RWPE2 (cell line): ENCODE measurements at regions not wholly inside any gene's neighbourhood (a gene's known extent, or its start where the extent isn't known, plus 50 kb on each side); places are given as distances from the start of the nearest gene placed in this dataset.

ENCODE experiments used
- ATAC-seq: fragments of 200-7000 bp; cut with Tn5 transposase; 3 replicates; pipeline ENCODE4 v1.9.1; 2021; ENCODE audit warnings: low read depth
- DNase-seq: peaks from one replicate; pipeline ENCODE4 v3.0.0-alpha.2; 2020; ENCODE audit warnings: low spot score
- H3K27ac ChIP-seq: fragments of 450-650 bp; 2 replicates; pipeline ENCODE4 v1.5.1; 2017; ENCODE audit warnings: mild to moderate bottlenecking; ENCODE audit not compliant: poor library complexity, severe bottlenecking
- H3K27me3 ChIP-seq: fragments of 250-450 bp; sonication (Bioruptor Pico); 2 replicates; pipeline ENCODE4 v1.5.1; 2021; ENCODE audit warnings: mild to moderate bottlenecking, moderate library complexity; ENCODE audit not compliant: insufficient read depth, poor library complexity, severe bottlenecking
- H3K36me3 ChIP-seq: fragments of 250-450 bp; sonication (Bioruptor Pico); 2 replicates; pipeline ENCODE4 v1.5.1; 2020; ENCODE audit warnings: low read depth, mild to moderate bottlenecking, moderate library complexity
- H3K4me1 ChIP-seq: fragments of 250-450 bp; sonication (Bioruptor Pico); 2 replicates; pipeline ENCODE4 v1.5.1; 2021; ENCODE audit warnings: mild to moderate bottlenecking, moderate library complexity; ENCODE audit not compliant: insufficient read depth, poor library complexity, severe bottlenecking
- H3K4me3 ChIP-seq: fragments of 250-450 bp; sonication (Bioruptor Pico); 2 replicates; pipeline ENCODE4 v1.5.1; 2021; ENCODE audit warnings: mild to moderate bottlenecking, moderate library complexity; ENCODE audit not compliant: severe bottlenecking
- H3K9me3 ChIP-seq: fragments of 250-450 bp; sonication (Bioruptor Pico); 2 replicates; pipeline ENCODE4 v1.5.1; 2021; ENCODE audit warnings: mild to moderate bottlenecking, moderate library complexity; ENCODE audit not compliant: severe bottlenecking
- CTCF ChIP-seq: fragments of 450-650 bp; IDR thresholded peaks from one replicate; pipeline ENCODE4 v1.5.1; 2017; ENCODE audit warnings: mild to moderate bottlenecking, moderate library complexity; ENCODE audit not compliant: poor library complexity, severe bottlenecking

GRCh38 chr6:44522871-44523270, 135.4 kb downstream of the CDC5L start:
- no peak for TF ChIP-seq CTCF
- DNase-seq, result no peak

GRCh38 chr6:44524476-44525227, 137.1 kb downstream of the CDC5L start:
- DNase-seq, result no peak
- ATAC-seq, result no peak

More at GRCh38 chr6:44522871-44523270, 135.4 kb downstream of the CDC5L start:
- Histone ChIP-seq H3K4me3 (no peak overlapping the region), H3K27ac (no peak overlapping the region), H3K9me3 (peaks cover 3% of the 10 kb centered on the region), H3K27me3 (no peaks in the 10 kb centered on the region), H3K4me1 (no peaks in the 10 kb centered on the region), H3K36me3 (no peaks in the 10 kb centered on the region)
- ATAC-seq, result no peak

GRCh38 chr6:44525761-44526351, 138.3 kb downstream of the CDC5L start:
- Histone ChIP-seq H3K27ac (no peak overlapping the region), H3K4me3 (no peak overlapping the region), H3K27me3 (no peaks in the 10 kb centered on the region), H3K36me3 (no peaks in the 10 kb centered on the region), H3K4me1 (no peaks in the 10 kb centered on the region), H3K9me3 (peaks cover 3% of the 10 kb centered on the region)
- DNase-seq (no peak), ATAC-seq (no peak)
- no peak for TF ChIP-seq CTCF

More at GRCh38 chr6:44524476-44525227, 137.1 kb downstream of the CDC5L start:
- Histone ChIP-seq H3K36me3 (no peaks in the 10 kb centered on the region), H3K9me3 (peaks cover 3% of the 10 kb centered on the region), H3K27me3 (no peaks in the 10 kb centered on the region), H3K4me1 (no peaks in the 10 kb centered on the region), H3K27ac (no peak overlapping the region), H3K4me3 (no peak overlapping the region)
- no peak for TF ChIP-seq CTCF

- H3K27me3 ChIP-seq, result no peaks in the 10 kb centered on the region
- no peaks in the 10 kb centered on the region for H3K4me1 ChIP-seq
- H3K27ac ChIP-seq, result no peak overlapping the region
- no peaks in the 10 kb centered on the region for H3K9me3 ChIP-seq
- no peak for DNase-seq
- ATAC-seq, result no peak
- H3K36me3 ChIP-seq, result no peaks in the 10 kb centered on the region
- no peak overlapping the region for H3K4me3 ChIP-seq
- TF ChIP-seq CTCF, result no peak
These were observed 139.7 kb downstream of the CDC5L start for GRCh38 chr6:44527181-44527580.
